ENCODE measurements at regions not wholly inside any gene's neighbourhood (a gene's known extent, or its start where the extent isn't known, plus 50 kb on each side); places are given as distances from the start of the nearest gene placed in this dataset.
"Not testable (repeated sequence)": the region's sequence is repeated elsewhere in the genome, so short reads cannot be mapped to it uniquely, and the experiment has no call there.

GRCh38 chr2:205864491-205864890 is 182.2 kb downstream of the NRP2 start:
- ATAC-seq (no peak), DNase-seq (ENCODE audit: low read depth, low spot score) (no peak)
- no peak overlapping the region for H3K27ac ChIP-seq (ENCODE audit: low read depth, low read length)
- H3K9ac ChIP-seq (ENCODE audit: low read length): no peak overlapping the region
- no peak overlapping the region for H2AFZ ChIP-seq (ENCODE audit: low read depth, low read length, poor library complexity, severe bottlenecking)
- H3K27me3 ChIP-seq (ENCODE audit: insufficient read depth, low read length): peaks cover 3% of the 10 kb centered on the region; the same call in 1 of the 2 replicates
- ChIA-PET RAD21 (ENCODE audit: low non-redundant PET in 1 of 2, low total read pairs in 2 of 2, uncharacterized antibody in 2 of 2, unreplicated experiment in 2 of 2) (no interaction called here), CTCF (no interaction called here), POLR2A (no interaction called here)
- no peaks in the 10 kb centered on the region for H3K36me3 ChIP-seq (ENCODE audit: control insufficient read depth in 1 of 2, insufficient read depth in 2 of 2, low read length in 2 of 2)
- no peaks in the 10 kb centered on the region for H4K20me1 ChIP-seq (ENCODE audit: insufficient read depth)
- intact Hi-C loops (cut with micrococcal nuclease): no loop called here
- H3K4me2 ChIP-seq (ENCODE audit: low read length): no peak overlapping the region
- H3K9me3 ChIP-seq (ENCODE audit: control insufficient read depth in 1 of 2, insufficient read depth in 1 of 2, low read depth in 1 of 2, low read length in 2 of 2): no peaks in the 10 kb centered on the region
- H3K79me2 ChIP-seq (ENCODE audit: insufficient read depth, low read length): no peaks in the 10 kb centered on the region
- H3K4me1 ChIP-seq (ENCODE audit: control insufficient read depth in 1 of 2, insufficient read depth in 2 of 2, low read length in 2 of 2): peaks cover 0 to 4% of the 10 kb centered on the region in 2 experiments; a peak in 1 of 4 replicates
- BruUV-seq (replicated peaks): no TSS peak
- no peak for TF ChIP-seq TCF7L2 (IDR thresholded peaks at IDR 0.05; ENCODE audit: borderline replicate concordance, extremely low read depth, insufficient read depth, insufficient read length)
- TF ChIP-seq CEBPB (IDR thresholded peaks at IDR 0.05; ENCODE audit: low read depth): no peak
- TF ChIP-seq EZH2phosphoT487 (IDR thresholded peaks at IDR 0.05; ENCODE audit: borderline replicate concordance): no peak
- no peak for TF ChIP-seq EGR1 (IDR thresholded peaks at IDR 0.05; ENCODE audit: low read depth)
- TF ChIP-seq SIN3A (IDR thresholded peaks at IDR 0.05; ENCODE audit: low read depth): no peak
- TF ChIP-seq SP1 (IDR thresholded peaks at IDR 0.05; ENCODE audit: low read depth): no peak
- TF ChIP-seq ZFX (IDR thresholded peaks at IDR 0.05): no peak
- TF ChIP-seq CTCF (IDR thresholded peaks at IDR 0.05 in 2 of 3, conservative IDR thresholded peaks at IDR 0.05 in 1 of 3; ENCODE audit: borderline replicate concordance in 1 of 3, insufficient read depth in 1 of 3, low read depth in 2 of 3, low read length in 2 of 3): no peak
- no peak for TF ChIP-seq ELF1 (IDR thresholded peaks at IDR 0.05; ENCODE audit: borderline replicate concordance, low read depth)
- TF ChIP-seq POLR2AphosphoS5 (IDR thresholded peaks at IDR 0.05; ENCODE audit: low read depth, low read length): no peak
- no peak for TF ChIP-seq FOSL1 (IDR thresholded peaks at IDR 0.05; ENCODE audit: low read depth)
- no peak for TF ChIP-seq CBX3 (IDR thresholded peaks at IDR 0.05; ENCODE audit: low read depth)
- TF ChIP-seq REST (IDR thresholded peaks at IDR 0.05; ENCODE audit: low read depth): no peak
- no peak for TF ChIP-seq YY1 (IDR thresholded peaks at IDR 0.05; ENCODE audit: extremely low read depth, insufficient replicate concordance, low read depth, low read length)
- H3K9me2 ChIP-seq (ENCODE audit: insufficient read depth): no peaks in the 10 kb centered on the region
- no peak overlapping the region for H3K4me3 ChIP-seq (replicated peaks in 1 of 2; ENCODE audit: low read depth in 1 of 2, low read length in 2 of 2)

- H3K9me3 ChIP-seq (ENCODE audit: control insufficient read depth in 1 of 2, insufficient read depth in 1 of 2, low read depth in 1 of 2, low read length in 2 of 2); H3K4me1 ChIP-seq (ENCODE audit: control insufficient read depth in 1 of 2, insufficient read depth in 2 of 2, low read length in 2 of 2); H4K20me1 ChIP-seq (ENCODE audit: insufficient read depth); POLR2A ChIA-PET; RAD21 ChIA-PET (ENCODE audit: low non-redundant PET in 1 of 2, low total read pairs in 2 of 2, uncharacterized antibody in 2 of 2, unreplicated experiment in 2 of 2); H3K36me3 ChIP-seq (ENCODE audit: control insufficient read depth in 1 of 2, insufficient read depth in 2 of 2, low read length in 2 of 2); ATAC-seq; H3K4me2 ChIP-seq (ENCODE audit: low read length); DNase-seq (ENCODE audit: low read depth, low spot score); H3K27ac ChIP-seq (ENCODE audit: low read depth, low read length); H3K79me2 ChIP-seq (ENCODE audit: insufficient read depth, low read length); H2AFZ ChIP-seq (ENCODE audit: low read depth, low read length, poor library complexity, severe bottlenecking); BruUV-seq (replicated peaks); H3K27me3 ChIP-seq (ENCODE audit: insufficient read depth, low read length); H3K4me3 ChIP-seq (replicated peaks in 1 of 2; ENCODE audit: low read depth in 1 of 2, low read length in 2 of 2); intact Hi-C loops (cut with micrococcal nuclease); CTCF ChIA-PET; H3K9ac ChIP-seq (ENCODE audit: low read length); H3K9me2 ChIP-seq (ENCODE audit: insufficient read depth): not testable (repeated sequence)
Observed at GRCh38 chr2:205862761-205863160, 180.5 kb downstream of the NRP2 start.

All from HCT116 (cell line).